Activated CD4-positive, CD25-positive, alpha-beta regulatory T cell treated with anti-CD3 and anti-CD28 coated beads, Interleukin-2, amount 50 U/mL, for 24 hours (primary cell): ENCODE measurements at regions not wholly inside any gene's neighbourhood (a gene's known extent, or its start where the extent isn't known, plus 50 kb on each side); places are given as distances from the start of the nearest gene placed in this dataset.
"Not testable (repeated sequence)": the region's sequence is repeated elsewhere in the genome, so short reads cannot be mapped to it uniquely, and the experiment has no call there.

Experiments used
- ATAC-seq, 2 donors: fragments of 150-1000 bp; cut with Tn5 transposase; one replicate each; pipeline ENCODE4 v1.10.0; 2021; ENCODE audit warnings: mild to moderate bottlenecking in 1 of 2, moderate library complexity in 1 of 2

DNA sequence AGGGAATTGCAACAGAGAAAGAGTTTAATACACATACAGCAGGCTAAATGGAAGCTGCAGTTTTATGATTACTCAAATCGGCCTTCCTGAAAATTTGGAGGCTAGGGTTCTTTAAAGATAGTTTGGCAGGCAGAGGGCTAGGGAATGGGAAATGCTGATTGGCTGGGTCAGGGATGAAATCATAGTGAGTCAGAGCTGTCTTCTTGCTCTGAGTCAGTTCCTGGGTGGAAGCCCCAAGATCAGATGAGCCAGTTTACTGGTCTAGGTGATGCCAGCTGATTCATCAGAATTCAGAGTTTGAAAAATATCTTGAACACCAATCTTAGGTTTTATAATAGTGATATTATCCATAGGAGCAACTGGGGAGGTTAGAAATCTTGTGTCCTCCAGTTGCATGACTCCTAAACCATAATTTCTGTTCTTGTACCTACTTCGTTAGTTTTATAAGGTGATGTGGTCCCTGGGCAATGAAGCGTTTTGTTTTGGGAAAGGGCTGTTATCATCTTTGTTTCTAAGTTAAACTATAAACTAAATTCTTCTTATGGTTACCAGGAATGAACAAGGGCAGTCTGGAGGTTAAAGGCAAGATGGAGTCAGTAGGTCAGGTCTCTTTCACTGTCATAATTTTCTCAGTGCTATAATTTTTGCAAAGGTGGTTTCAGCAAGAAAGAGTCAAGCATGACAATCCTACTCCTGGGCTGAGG lies 257.8 kb upstream of the CCDC196 start:
- peak; percentile 78 to 81 for ATAC-seq

DNA sequence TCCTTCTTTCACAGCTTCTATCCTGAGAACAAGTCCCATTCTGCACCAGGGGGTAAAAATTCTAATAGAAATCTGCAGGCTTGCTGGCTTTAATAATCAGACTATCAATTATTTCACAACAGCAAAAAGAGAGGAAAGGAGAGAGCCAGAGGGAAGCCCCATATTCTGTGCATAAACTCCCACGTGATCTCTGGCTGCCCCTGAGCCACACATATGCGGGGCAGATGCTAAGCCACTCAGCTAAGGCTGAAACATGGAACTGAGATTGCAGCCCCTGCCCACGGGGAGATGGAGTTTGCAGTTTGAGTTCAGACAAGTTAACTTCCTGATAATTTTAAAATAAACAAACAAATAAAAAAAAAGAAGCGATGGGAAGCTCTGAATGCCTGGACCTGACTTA lies 254.4 kb upstream of the CCDC196 start:
- ATAC-seq: no peak

GRCh38 chr14:66233591-66233990 lies 252.6 kb upstream of the CCDC196 start:
- no peak for ATAC-seq

GRCh38 chr14:66234411-66234810 lies 251.8 kb upstream of the CCDC196 start:
- no peak for ATAC-seq

- ATAC-seq: no peak
Measured at GRCh38 chr14:66237741-66238140, 248.4 kb upstream of the CCDC196 start.

- no peak for ATAC-seq
Measured at GRCh38 chr14:66238969-66239368, 247.2 kb upstream of the CCDC196 start.

GRCh38 chr14:66239589-66239988 lies 246.6 kb upstream of the CCDC196 start:
- no peak for ATAC-seq

DNA sequence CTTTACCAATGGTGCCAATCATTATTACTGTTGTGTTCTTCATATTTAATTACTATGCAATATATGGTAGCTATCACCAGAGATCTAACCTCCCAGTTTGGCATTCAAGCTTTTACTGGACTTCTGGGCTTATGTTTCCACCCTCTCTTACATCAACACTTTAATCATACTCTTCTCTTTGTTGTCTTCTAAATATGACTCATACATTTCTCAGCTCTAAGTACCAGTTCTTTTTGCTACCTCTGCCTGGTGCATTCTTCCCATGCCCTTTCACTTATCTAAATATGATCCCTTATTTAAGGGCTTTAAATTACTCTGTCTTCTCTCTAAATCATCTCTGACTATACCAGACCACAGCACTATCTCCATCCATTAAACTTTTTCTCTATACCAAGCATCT lies 246.1 kb upstream of the CCDC196 start:
- no peak for ATAC-seq

- ATAC-seq: no peak
Measured at GRCh38 chr14:66242001-66242400, 244.2 kb upstream of the CCDC196 start.

GRCh38 chr14:66244834-66245233 lies 241.3 kb upstream of the CCDC196 start:
- ATAC-seq: no peak

DNA sequence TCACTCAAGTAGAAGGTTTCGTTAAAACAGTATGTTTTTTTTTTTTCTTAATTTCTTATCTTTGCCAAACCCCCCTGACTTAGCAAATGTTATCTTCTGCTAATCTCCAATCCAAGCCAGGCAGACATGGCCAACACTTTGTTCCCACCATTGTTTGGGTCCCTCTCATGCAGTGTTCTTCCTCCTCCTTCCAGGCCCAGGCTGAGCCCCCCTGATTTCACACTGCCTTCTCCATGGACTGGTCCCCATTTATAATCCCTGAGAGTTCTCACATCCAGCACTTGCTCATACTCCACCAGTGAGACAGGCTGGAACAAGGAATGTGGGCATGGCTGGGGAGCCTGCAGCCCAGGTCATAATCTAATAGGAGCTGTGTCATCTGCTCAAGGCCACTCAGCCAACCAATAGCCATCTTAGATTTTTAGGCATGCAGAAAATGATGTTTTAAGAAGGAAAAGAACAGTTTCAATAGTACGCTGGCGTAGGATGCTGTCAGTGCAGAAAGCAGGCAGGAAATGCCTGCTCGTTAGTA lies 238.4 kb upstream of the CCDC196 start:
- ATAC-seq: no peak

GRCh38 chr14:66248256-66248655 lies 237.9 kb upstream of the CCDC196 start:
- ATAC-seq: no peak

DNA sequence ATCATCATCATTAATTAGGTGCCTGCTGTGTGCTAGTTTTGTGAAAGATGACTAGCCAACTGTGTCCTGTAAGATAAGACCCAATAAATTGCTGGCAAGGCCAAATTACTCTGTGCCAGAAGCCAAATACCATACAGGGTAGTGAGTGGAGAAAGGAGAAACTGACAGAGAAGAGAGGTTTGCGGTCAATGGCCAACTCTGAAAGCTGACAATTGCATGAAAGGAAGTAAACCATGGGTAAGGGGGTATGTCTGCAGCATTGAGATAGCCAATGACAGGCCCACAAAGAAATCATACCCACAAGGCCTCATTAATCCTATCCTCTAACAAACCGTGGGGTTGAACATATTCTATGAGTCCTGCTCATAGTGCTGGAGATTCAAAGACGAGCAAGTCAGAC lies 236.6 kb upstream of the CCDC196 start:
- no peak for ATAC-seq

DNA sequence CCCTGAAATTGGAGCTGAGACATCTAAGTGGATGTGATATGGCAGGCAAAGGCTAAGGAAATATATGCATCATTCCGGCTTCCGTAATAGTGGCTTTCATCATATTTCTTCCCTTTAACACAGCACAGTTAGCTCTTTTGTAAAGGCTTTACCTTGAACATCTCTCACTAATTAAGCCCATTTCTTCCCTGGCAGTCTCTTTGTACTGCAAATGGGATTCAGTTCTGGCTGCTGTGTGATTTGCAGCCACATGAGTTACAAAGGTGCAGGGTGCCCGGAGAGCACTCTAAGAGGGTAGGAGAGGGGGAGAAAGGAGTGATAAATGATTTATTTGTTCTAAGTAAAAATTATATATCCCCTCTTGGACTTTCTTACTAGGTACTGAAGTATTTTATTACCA lies 232.1 kb upstream of the CCDC196 start:
- ATAC-seq: no peak

DNA sequence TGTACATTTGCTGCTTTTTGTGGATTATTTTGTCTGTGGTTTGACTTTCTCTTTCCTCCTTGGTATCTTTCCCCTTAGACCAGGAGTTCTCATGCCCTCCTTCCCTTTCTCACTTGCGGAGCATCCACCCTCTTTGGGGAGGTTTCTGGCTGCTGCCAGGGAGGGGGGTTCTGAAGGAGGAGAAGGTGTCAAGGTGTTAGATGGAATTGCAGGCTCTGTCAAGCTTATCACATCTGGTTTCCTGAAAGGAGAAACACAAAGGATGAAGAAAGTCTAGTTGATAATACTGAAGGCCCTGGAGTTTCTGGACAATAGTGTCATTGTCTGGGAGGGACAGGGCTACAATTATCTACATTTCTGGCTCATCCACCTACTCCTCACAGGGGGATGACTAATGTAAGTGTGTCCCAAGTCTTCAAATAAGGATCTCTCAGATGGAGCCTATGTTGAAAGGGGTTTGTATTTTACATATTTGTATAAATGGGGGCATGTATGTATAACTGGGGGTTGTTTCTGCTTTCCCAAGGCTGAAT lies 217.3 kb upstream of the CCDC196 start:
- no peak for ATAC-seq

DNA sequence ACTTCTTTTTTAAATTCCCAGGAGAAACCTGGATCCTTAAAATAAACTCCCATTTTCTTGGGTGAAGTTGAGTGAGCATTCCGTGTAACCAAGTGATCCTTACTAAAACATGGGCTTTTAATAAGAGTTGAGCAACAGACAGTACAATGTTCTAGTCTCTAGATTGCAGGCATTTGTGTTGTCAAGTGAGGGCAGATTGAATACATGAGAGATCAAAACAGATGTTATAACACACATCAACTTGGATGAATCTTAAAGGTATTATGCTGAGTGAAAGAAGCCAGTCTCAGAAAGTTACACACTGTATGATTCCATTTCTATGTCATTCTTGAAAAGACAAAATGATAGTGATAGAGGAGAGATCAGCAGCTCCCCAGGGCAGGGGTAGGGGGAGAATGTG lies 213.9 kb upstream of the CCDC196 start:
- no peak for ATAC-seq

GRCh38 chr14:66273261-66273832 lies 212.8 kb upstream of the CCDC196 start:
- ATAC-seq: no peak

DNA sequence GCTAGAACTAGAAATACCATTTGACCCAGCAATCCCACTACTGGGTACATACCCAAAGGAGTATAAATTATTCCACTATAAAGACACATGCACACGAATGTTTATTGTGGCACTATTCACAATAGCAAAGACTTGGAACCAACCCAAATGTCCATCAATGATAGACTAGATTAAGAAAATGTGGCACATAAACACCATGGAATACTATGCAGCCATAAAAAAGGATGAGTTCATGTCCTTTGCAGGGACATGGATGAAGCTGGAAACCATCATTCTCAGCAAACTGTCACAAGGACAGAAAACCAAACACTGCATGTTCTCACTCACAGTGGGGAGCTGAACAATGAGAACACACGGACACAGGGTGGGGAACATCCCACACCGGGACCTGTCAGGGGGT lies 207.8 kb upstream of the CCDC196 start:
- ATAC-seq: not testable (repeated sequence)

DNA sequence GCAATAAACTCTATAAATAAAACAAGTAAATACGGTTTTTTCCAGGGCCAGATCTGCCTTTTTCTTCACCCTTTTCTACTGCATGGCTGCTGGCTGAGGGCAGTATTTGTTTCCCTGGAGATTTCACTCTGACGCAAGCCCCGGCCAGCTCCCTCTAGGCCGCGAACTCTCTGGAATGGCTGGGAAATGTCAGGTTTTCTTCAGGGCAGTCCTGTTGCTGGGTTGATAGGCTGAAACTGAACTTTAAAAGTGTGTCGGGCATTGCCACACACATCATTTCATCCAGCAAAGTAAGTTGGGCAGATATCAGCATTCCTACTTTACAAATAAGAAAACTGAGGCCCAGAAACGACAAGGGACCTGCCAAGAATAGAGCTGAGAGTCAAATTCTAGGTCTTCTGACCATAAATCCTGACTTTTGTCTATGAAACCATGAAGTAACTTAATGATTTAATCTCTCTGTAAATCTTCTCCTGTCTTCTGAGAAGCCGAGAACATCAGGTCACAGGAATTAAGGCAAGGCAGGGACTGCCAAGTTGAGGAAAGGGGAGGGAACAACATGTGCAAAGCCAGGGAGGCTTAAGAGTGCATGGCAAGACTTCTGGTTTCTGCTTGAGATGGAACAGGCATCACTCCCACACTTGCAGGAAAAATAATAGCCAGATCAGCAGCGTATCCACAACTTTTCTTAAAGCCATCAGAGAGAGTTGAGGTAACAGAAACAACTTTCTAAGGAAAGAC lies 205.0 kb upstream of the CCDC196 start:
- ATAC-seq: no peak

DNA sequence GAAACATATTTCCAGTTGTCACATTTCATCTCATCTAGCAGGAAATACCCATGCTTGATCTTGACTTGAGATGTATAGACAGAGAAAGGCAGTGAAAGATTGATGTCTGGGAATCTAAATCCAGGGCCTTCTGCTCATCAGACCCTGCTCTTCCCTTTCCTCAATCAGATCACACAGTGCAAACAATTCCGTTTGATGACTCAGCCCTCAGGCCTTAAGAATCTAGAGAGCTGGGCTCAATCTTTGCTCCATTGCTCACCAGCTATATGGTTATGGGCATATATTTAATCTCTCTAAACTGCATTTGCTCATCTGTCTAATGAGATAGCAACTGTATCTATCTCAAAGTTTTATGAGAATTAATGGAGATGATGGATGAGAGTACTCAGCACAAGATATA lies 201.8 kb upstream of the CCDC196 start:
- ATAC-seq: no peak

- no peak for ATAC-seq
Measured at GRCh38 chr14:66288511-66288910, 197.7 kb upstream of the CCDC196 start.

DNA sequence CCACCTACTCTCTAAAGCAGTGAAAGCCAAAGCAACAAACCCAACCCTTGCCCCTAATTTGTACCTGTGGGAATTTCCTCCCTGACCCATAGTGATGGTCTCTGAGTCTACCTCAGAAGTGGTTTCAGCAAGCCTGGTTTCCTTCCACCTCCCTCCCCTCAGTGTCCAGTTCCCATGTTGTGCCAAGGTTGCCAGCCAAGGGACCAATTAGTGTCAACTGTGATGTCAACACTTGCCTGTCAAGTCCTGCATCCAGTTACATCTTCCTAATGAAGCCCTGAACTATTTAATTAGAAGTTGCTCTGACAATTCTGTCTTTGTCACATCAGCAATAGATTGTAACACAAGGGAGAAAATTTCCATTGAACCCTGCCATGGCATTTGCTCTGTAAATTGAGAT lies 194.4 kb upstream of the CCDC196 start:
- no peak for ATAC-seq

DNA sequence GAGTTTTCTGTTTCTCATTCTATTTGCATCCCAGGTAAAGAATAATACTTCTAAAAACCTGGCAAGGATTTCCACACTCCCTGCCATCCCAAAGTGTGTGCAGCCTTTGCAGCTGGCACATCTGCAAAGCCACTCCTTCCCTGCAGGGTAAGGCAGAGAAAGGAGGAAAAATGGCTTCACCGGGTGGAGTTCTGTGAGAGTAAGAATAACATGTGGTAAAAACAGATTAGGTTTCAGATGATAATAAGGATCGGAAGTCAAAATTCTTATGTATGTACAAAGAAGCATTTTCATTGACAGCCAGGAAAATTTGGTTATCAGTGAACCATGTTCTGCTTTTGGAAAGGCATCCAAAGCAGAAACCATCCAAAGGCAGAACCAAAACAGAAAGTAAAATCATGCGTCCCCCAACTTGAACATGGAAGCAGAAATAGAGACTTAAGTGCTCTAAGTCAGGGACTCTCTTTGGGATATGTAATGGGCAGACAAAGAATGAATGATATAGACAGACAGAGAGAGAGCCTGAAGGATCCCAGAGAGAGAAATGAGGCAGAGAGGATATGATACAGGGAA lies 192.6 kb upstream of the CCDC196 start:
- ATAC-seq: no peak
